CD14-positive monocyte (primary cell): ENCODE measurements at regions not wholly inside any gene's neighbourhood (a gene's known extent, or its start where the extent isn't known, plus 50 kb on each side); places are given as distances from the start of the nearest gene placed in this dataset.

Source experiments
- DNase-seq, 3 donors: peaks; one replicate each; pipeline ENCODE4 v3.0.0-alpha.2; 2011 to 2022
- H2AFZ ChIP-seq: 2 replicates; pipeline ENCODE4 v1.6.0; 2012; ENCODE audit warnings: mild to moderate bottlenecking, low read depth, low read length, inconsistent platforms; ENCODE audit not compliant: insufficient read depth, poor library complexity, severe bottlenecking
- H3K27ac ChIP-seq, 2 donors: 1 replicate in 1 of 2; 2 replicates in 1 of 2; pipeline ENCODE4 v1.5.1; 2012 to 2013; ENCODE audit warnings: low read length in 2 of 2, control low read depth in 1 of 2, inconsistent platforms in 1 of 2, low read depth in 1 of 2, mild to moderate bottlenecking in 1 of 2
- H3K27me3 ChIP-seq, 2 donors: one replicate each; pipeline versions ENCODE4 v1.6.0 to v1.6.1; 2011 to 2013; ENCODE audit warnings: low read length in 2 of 2; ENCODE audit not compliant: control insufficient read depth in 2 of 2, insufficient read depth in 2 of 2
- H3K36me3 ChIP-seq, 2 donors: replicated peaks in 1 of 2; 1 replicate in 1 of 2; 2 replicates in 1 of 2; pipeline versions ENCODE4 v1.5.1 to v1.6.1; 2012 to 2013; ENCODE audit warnings: low read length in 2 of 2, control low read depth in 1 of 2, inconsistent platforms in 1 of 2, mild to moderate bottlenecking in 1 of 2; ENCODE audit not compliant: insufficient read depth in 2 of 2, control insufficient read depth in 1 of 2
- H3K4me1 ChIP-seq, 2 donors: 1 replicate in 1 of 2; 2 replicates in 1 of 2; pipeline versions ENCODE4 v1.5.1 to v1.6.1; 2012 to 2013; ENCODE audit warnings: low read length in 2 of 2, control low read depth in 1 of 2, inconsistent platforms in 1 of 2, mild to moderate bottlenecking in 1 of 2, moderate library complexity in 1 of 2; ENCODE audit not compliant: insufficient read depth in 2 of 2, control insufficient read depth in 1 of 2
- H3K4me2 ChIP-seq: replicated peaks from 2 replicates; pipeline ENCODE3; 2012; ENCODE audit warnings: low read length, moderate library complexity, mild to moderate bottlenecking; ENCODE audit not compliant: poor library complexity, severe bottlenecking; ENCODE audit errors: extremely low read depth
- H3K4me3 ChIP-seq, 3 experiments: fragments of 200-600 bp in 1 of 3; sonication (generic) in 1 of 3; replicated peaks in 1 of 3; 1 replicate in 2 of 3; 2 replicates in 1 of 3; pipeline ENCODE4 v1.5.1; 2011 to 2013; ENCODE audit warnings: low read length in 3 of 3, mild to moderate bottlenecking in 3 of 3, control low read depth in 2 of 3, low read depth in 2 of 3, inconsistent platforms in 1 of 3, moderate library complexity in 1 of 3
- H3K79me2 ChIP-seq: 2 replicates; pipeline ENCODE4 v1.6.0; 2012; ENCODE audit warnings: mild to moderate bottlenecking, control low read depth, inconsistent platforms, low read length, moderate library complexity; ENCODE audit not compliant: insufficient read depth
- H3K9ac ChIP-seq: 2 replicates; pipeline ENCODE4 v1.6.0; 2017; ENCODE audit warnings: low read length, mild to moderate bottlenecking; ENCODE audit not compliant: insufficient read depth, poor library complexity, severe bottlenecking
- H3K9me3 ChIP-seq, 2 donors: replicated peaks in 1 of 2; 1 replicate in 1 of 2; 2 replicates in 1 of 2; pipeline versions ENCODE4 v1.5.1 to v1.6.1; 2012 to 2013; ENCODE audit warnings: low read length in 2 of 2, control low read depth in 1 of 2; ENCODE audit not compliant: control insufficient read depth in 1 of 2, insufficient read depth in 1 of 2
- H4K20me1 ChIP-seq: 2 replicates; pipeline ENCODE4 v1.6.0; 2012; ENCODE audit warnings: mild to moderate bottlenecking, low read length, control low read depth, moderate library complexity; ENCODE audit not compliant: insufficient read depth
- H3K27ac Mint-ChIP-seq, 7 donors: one replicate each; pipeline ENCODE4 v1.8.0; 2020; ENCODE audit warnings: mild to moderate bottlenecking in 7 of 7, mixed read lengths in 7 of 7, moderate library complexity in 6 of 7, inconsistent platforms in 2 of 7
- H3K27me3 Mint-ChIP-seq, 3 donors: one replicate each; pipeline ENCODE4 v1.8.0; 2021 to 2022; ENCODE audit warnings: low read depth in 3 of 3, mild to moderate bottlenecking in 3 of 3, mixed read lengths in 3 of 3, moderate library complexity in 3 of 3, inconsistent platforms in 1 of 3
- H3K36me3 Mint-ChIP-seq, 2 donors: one replicate each; pipeline ENCODE4 v1.8.0; 2020; ENCODE audit warnings: mixed read lengths in 2 of 2, inconsistent platforms in 1 of 2, mild to moderate bottlenecking in 1 of 2
- H3K4me1 Mint-ChIP-seq: one replicate; pipeline ENCODE4 v1.8.0; 2020; ENCODE audit warnings: mild to moderate bottlenecking, mixed read lengths
- H3K4me3 Mint-ChIP-seq, 2 donors: one replicate each; pipeline ENCODE4 v1.8.0; 2020; ENCODE audit warnings: mild to moderate bottlenecking in 2 of 2, mixed read lengths in 2 of 2, moderate library complexity in 1 of 2
- H3K9me3 Mint-ChIP-seq, 7 donors: one replicate each; pipeline ENCODE4 v1.8.0; 2020 to 2022; ENCODE audit warnings: mixed read lengths in 7 of 7, mild to moderate bottlenecking in 6 of 7, moderate library complexity in 6 of 7, inconsistent platforms in 2 of 7
- WGBS: methylation state at CpG from one replicate; pipeline ENCODE4 v1.1.5; 2013; ENCODE audit warnings: missing lambda C conversion rate; ENCODE audit not compliant: insufficient coverage; 5-methylcytosine and 5-hydroxymethylcytosine counted together
- intact Hi-C, 2 donors: fragments of 100-400 bp; cut with micrococcal nuclease; formaldehyde crosslinking; loops; one replicate each; pipeline versions ENCODE4 v1.15.0 to v1.15.1; 2023
- TF ChIP-seq, protein P1 (sequence below): fragments of 200-600 bp; IDR thresholded peaks from one replicate; pipeline ENCODE4 v1.8.0; 2022; ENCODE audit warnings: antibody characterized with exemption, mild to moderate bottlenecking

DNA sequence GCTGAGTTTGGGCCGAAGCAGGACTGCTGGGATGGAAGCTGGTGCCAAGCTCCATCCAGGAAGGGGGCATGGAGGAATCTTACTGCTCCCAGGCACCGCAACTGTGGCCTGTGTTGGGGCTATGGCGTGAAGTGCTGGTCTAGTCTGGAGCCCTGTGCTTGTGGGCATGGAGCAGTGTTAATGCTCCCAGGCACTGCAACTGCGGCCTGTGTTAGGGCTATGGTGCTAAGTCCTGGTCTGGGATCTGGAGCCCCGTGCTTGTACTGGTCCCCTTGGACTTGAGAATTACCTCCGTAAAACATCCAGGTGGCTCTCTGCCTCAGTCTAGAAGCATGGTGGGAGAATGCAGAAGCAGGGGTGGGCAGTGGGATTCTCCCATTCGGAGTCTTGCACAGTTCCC lies 1379.4 kb upstream of the ACVR2A start:
- H3K9me3 ChIP-seq, result peaks cover 13% of the 10 kb centered on the region in 2 donors
- Mint-ChIP-seq H3K4me1 (no peaks in the 10 kb centered on the region), H3K4me3 (no peak overlapping the region), H3K9me3 (peaks cover 2 to 23% (median 10%) of the 10 kb centered on the region in 7 donors), H3K36me3 (no peaks in the 10 kb centered on the region), H3K27me3 (peaks cover 0 to 4% (median 0%) of the 10 kb centered on the region in 3 donors), H3K27ac (no peak overlapping the region)
- no peak overlapping the region for H3K27ac ChIP-seq
- intact Hi-C loops, result no loop called here
- H3K9ac ChIP-seq, result no peak overlapping the region
- TF ChIP-seq, protein P1, sequence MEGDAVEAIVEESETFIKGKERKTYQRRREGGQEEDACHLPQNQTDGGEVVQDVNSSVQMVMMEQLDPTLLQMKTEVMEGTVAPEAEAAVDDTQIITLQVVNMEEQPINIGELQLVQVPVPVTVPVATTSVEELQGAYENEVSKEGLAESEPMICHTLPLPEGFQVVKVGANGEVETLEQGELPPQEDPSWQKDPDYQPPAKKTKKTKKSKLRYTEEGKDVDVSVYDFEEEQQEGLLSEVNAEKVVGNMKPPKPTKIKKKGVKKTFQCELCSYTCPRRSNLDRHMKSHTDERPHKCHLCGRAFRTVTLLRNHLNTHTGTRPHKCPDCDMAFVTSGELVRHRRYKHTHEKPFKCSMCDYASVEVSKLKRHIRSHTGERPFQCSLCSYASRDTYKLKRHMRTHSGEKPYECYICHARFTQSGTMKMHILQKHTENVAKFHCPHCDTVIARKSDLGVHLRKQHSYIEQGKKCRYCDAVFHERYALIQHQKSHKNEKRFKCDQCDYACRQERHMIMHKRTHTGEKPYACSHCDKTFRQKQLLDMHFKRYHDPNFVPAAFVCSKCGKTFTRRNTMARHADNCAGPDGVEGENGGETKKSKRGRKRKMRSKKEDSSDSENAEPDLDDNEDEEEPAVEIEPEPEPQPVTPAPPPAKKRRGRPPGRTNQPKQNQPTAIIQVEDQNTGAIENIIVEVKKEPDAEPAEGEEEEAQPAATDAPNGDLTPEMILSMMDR, result no peak
- 98% methylated on average over 7 of the region's 7 CpGs for WGBS
- no peaks in the 10 kb centered on the region for H4K20me1 ChIP-seq
- no peak for DNase-seq
- no peaks in the 10 kb centered on the region for H3K4me1 ChIP-seq
- H3K36me3 ChIP-seq, result no peaks in the 10 kb centered on the region
- no peaks in the 10 kb centered on the region for H3K27me3 ChIP-seq
- no peaks in the 10 kb centered on the region for H3K79me2 ChIP-seq
- H2AFZ ChIP-seq, result no peak overlapping the region
- no peak overlapping the region for H3K4me2 ChIP-seq
- no peak overlapping the region for H3K4me3 ChIP-seq

DNA sequence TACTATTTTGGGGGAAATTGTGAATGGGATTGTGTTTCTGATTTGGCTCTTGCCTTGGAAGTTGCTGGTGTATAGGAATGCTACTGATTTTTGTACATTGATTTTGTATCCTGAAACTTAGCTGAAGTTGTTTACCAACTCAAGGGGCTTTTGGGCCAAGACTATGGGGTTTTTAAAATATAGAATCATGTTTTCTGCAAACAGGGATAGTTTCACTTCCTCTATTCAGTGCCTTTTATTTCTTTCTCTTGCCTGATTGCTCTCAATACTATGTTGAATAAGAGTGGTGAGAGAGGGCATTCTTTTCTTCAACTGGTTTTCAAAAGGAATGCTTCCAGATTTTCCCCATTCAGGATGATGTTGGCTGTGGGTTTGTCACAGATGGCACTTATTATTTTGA lies 1383.8 kb upstream of the ACVR2A start:
- Mint-ChIP-seq H3K27me3 (peaks cover 0 to 4% (median 0%) of the 10 kb centered on the region in 3 donors), H3K4me3 (no peak overlapping the region), H3K27ac (no peak overlapping the region), H3K9me3 (peaks cover 10 to 32% (median 23%) of the 10 kb centered on the region in 7 donors), H3K36me3 (no peaks in the 10 kb centered on the region), H3K4me1 (no peaks in the 10 kb centered on the region)
- intact Hi-C loops, result no loop called here
- H3K27ac ChIP-seq, result no peak overlapping the region
- no peaks in the 10 kb centered on the region for H4K20me1 ChIP-seq
- H3K27me3 ChIP-seq, result no peaks in the 10 kb centered on the region
- no peak overlapping the region for H3K4me2 ChIP-seq
- no peak overlapping the region for H3K9ac ChIP-seq
- DNase-seq, result no peak
- no peak overlapping the region for H3K4me3 ChIP-seq
- no peaks in the 10 kb centered on the region for H3K79me2 ChIP-seq
- TF ChIP-seq, protein P1, result no peak
- H3K4me1 ChIP-seq, result no peaks in the 10 kb centered on the region
- peaks cover 19 to 27% of the 10 kb centered on the region in 2 donors for H3K9me3 ChIP-seq
- H2AFZ ChIP-seq, result no peak overlapping the region
- H3K36me3 ChIP-seq, result no peaks in the 10 kb centered on the region
